Gastroesophageal sphincter (tissue), 4 donors: ENCODE measurements at regions not wholly inside any gene's neighbourhood (a gene's known extent, or its start where the extent isn't known, plus 50 kb on each side); places are given as distances from the start of the nearest gene placed in this dataset.

Experiments
- ATAC-seq: fragments of 150-250 bp; one replicate; pipeline ENCODE4 v1.9.1; 2016; ENCODE audit warnings: mild to moderate bottlenecking, moderate library complexity
- H3K27ac ChIP-seq, 4 donors: fragments of 200-600 bp; sonication (generic) in 3 of 4; 1 replicate in 3 of 4; 2 replicates in 1 of 4; pipeline ENCODE4 v1.5.1; 2016 to 2019
- H3K27me3 ChIP-seq: fragments of 200-600 bp; sonication (generic); one replicate; pipeline ENCODE4 v1.5.1; 2019
- H3K36me3 ChIP-seq, 2 donors: fragments of 200-600 bp; sonication (generic); one replicate each; pipeline ENCODE4 v1.5.1; 2019; ENCODE audit warnings: control low read depth in 1 of 2
- H3K4me1 ChIP-seq, 3 donors: fragments of 200-600 bp; sonication (generic); 1 replicate in 2 of 3; 2 replicates in 1 of 3; pipeline ENCODE4 v1.5.1; 2016 to 2019; ENCODE audit warnings: control low read depth in 2 of 3
- H3K4me3 ChIP-seq, 2 donors: fragments of 200-600 bp; sonication (generic); one replicate each; pipeline ENCODE4 v1.5.1; 2019; ENCODE audit warnings: mild to moderate bottlenecking in 1 of 2, moderate library complexity in 1 of 2
- H3K9me3 ChIP-seq, 3 donors: fragments of 200-600 bp; sonication (generic); one replicate each; pipeline ENCODE4 v1.5.1; 2017 to 2019; ENCODE audit warnings: control low read depth in 2 of 3
- EP300 ChIP-seq: sonication (generic); formaldehyde crosslinking; IDR thresholded peaks from one replicate; pipeline ENCODE4 v1.6.1; 2017; ENCODE audit warnings: antibody characterized with exemption, mild to moderate bottlenecking
- POLR2A ChIP-seq, 2 donors: fragments of 450-650 bp; IDR thresholded peaks; one replicate each; pipeline ENCODE4 v1.6.1; 2017; ENCODE audit warnings: antibody characterized with exemption in 2 of 2, mild to moderate bottlenecking in 2 of 2, moderate library complexity in 1 of 2
- POLR2AphosphoS5 ChIP-seq: sonication (generic); formaldehyde crosslinking; IDR thresholded peaks from one replicate; pipeline ENCODE4 v1.6.1; 2017; ENCODE audit warnings: antibody characterized with exemption
- WGBS, 2 donors: methylation state at CpG; one replicate each; pipeline ENCODE4 v1.1.5; 2018; ENCODE audit warnings: low coverage in 1 of 2; 5-methylcytosine and 5-hydroxymethylcytosine counted together
- TF ChIP-seq, protein P1 (sequence below), 4 experiments: fragments of 200-600 bp in 2 of 4; fragments of 450-650 bp in 2 of 4; sonication (generic) in 1 of 4; IDR thresholded peaks; one replicate each; pipeline ENCODE4 v1.5.1; 2017 to 2019; ENCODE audit warnings: antibody characterized with exemption in 4 of 4, mild to moderate bottlenecking in 2 of 4, moderate library complexity in 2 of 4

GRCh38 chr4:12534684-12535083, 949.5 kb downstream of the RAB28 start:
- Histone ChIP-seq H3K27ac (no peak overlapping the region), H3K4me1 (no peaks in the 10 kb centered on the region), H3K36me3 (no peaks in the 10 kb centered on the region), H3K4me3 (no peak overlapping the region), H3K9me3 (no peaks in the 10 kb centered on the region), H3K27me3 (no peaks in the 10 kb centered on the region)
- no peak for ATAC-seq
- WGBS, 2 donors: 80 to 89% methylated on average over 1 of the region's 1 CpG
- no peak for TF ChIP-seq EP300
- TF ChIP-seq, protein P1, sequence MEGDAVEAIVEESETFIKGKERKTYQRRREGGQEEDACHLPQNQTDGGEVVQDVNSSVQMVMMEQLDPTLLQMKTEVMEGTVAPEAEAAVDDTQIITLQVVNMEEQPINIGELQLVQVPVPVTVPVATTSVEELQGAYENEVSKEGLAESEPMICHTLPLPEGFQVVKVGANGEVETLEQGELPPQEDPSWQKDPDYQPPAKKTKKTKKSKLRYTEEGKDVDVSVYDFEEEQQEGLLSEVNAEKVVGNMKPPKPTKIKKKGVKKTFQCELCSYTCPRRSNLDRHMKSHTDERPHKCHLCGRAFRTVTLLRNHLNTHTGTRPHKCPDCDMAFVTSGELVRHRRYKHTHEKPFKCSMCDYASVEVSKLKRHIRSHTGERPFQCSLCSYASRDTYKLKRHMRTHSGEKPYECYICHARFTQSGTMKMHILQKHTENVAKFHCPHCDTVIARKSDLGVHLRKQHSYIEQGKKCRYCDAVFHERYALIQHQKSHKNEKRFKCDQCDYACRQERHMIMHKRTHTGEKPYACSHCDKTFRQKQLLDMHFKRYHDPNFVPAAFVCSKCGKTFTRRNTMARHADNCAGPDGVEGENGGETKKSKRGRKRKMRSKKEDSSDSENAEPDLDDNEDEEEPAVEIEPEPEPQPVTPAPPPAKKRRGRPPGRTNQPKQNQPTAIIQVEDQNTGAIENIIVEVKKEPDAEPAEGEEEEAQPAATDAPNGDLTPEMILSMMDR (IDR thresholded peaks at IDR 0.05): no peak
- no peak for TF ChIP-seq POLR2AphosphoS5
- TF ChIP-seq POLR2A (IDR thresholded peaks at IDR 0.05): no peak

DNA sequence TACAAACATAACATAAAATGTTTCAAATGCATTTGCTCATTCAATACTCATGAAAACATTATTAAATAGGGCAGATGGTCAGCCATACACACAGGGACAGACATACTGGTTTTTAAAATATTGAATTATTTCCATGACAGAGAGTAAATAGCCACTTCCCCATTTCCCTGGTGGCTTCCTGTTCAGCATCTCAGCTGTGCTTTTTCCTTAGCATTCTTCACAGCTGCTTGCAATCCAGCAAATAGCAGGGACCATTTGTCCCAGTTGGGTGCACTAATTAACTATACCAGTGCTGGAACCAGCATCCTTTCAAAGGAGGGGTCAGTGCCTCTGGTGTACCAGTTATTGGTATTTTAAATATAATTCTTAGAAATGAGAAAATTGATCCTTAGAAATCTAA, 964.7 kb downstream of the RAB28 start:
- H3K36me3 ChIP-seq: no peaks in the 10 kb centered on the region
- H3K27me3 ChIP-seq: no peaks in the 10 kb centered on the region
- no peak overlapping the region for H3K27ac ChIP-seq
- TF ChIP-seq POLR2A (IDR thresholded peaks at IDR 0.05) (no peak), POLR2AphosphoS5 (no peak), EP300 (no peak)
- TF ChIP-seq, protein P1 (IDR thresholded peaks at IDR 0.05): no peak
- no peak overlapping the region for H3K4me3 ChIP-seq
- H3K9me3 ChIP-seq: peaks cover 0 to 10% (median 0%) of the 10 kb centered on the region in 3 donors
- H3K4me1 ChIP-seq: no peaks in the 10 kb centered on the region
- ATAC-seq: no peak

DNA sequence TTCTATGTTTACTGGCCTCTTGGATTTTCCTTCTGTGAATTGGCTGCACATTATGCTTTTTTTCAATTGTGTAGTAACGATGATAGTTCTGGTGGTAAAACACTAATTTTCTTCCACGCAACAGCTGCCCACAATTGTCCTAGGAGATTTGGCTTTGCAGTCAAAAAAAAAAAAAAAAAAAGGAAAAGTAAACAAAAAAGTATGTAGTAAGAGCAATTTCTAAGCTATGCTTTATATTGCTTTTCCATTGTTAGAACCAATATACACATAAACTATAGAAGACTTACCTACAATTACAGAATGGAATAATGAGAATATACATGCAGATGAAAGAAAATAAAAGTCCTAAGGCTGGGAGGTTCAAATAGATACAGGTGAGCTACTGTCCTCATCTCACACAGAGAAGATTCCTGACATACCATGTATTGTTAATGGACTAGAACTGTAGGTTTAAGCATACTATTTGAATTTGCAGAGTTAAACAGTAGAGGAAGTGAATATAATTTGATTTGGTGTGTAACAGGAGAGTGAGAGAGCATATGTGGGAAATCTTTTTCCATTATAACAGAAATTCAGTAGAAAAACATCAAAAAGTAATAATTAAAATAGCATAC, 976.2 kb downstream of the RAB28 start:
- no peaks in the 10 kb centered on the region for H3K36me3 ChIP-seq
- WGBS, 2 donors: 88 to 100% methylated on average over 1 to 2 of the region's 2 CpGs

DNA sequence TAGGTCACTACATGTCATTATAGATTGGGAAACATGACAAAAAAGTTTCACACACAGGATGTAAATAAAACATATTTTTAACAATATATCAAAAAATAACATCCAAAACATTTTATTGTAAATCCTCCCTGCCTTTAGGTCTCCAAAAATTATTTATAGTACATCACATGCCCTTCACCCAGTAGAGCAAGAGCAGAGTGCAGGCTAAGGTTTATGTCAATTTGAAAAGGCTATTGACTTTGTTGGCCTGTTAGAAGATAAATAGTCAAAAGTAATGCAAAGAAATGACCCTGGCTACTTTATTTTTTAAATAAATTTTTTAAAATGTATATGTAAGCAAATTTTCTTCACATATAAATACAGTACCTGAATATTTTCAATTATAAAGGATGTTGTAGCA, 983.7 kb downstream of the RAB28 start:
- Histone ChIP-seq H3K4me1 (no peaks in the 10 kb centered on the region), H3K27ac (no peak overlapping the region), H3K36me3 (no peaks in the 10 kb centered on the region), H3K4me3 (no peak overlapping the region), H3K9me3 (no peaks in the 10 kb centered on the region), H3K27me3 (no peaks in the 10 kb centered on the region)
- TF ChIP-seq, protein P1 (IDR thresholded peaks at IDR 0.05): no peak
- no peak for TF ChIP-seq POLR2A (IDR thresholded peaks at IDR 0.05)
- TF ChIP-seq POLR2AphosphoS5: no peak
- no peak for TF ChIP-seq EP300
- ATAC-seq: no peak

More for the DNA sequence above, 976.2 kb downstream of the RAB28 start:
- Histone ChIP-seq H3K4me3 (no peak overlapping the region), H3K27ac (no peak overlapping the region), H3K9me3 (no peaks in the 10 kb centered on the region), H3K4me1 (no peaks in the 10 kb centered on the region), H3K27me3 (no peaks in the 10 kb centered on the region)
- TF ChIP-seq EP300 (no peak), POLR2AphosphoS5 (no peak), POLR2A (IDR thresholded peaks at IDR 0.05) (no peak)
- TF ChIP-seq, protein P1 (IDR thresholded peaks at IDR 0.05): no peak
- ATAC-seq: no peak

- WGBS, 2 donors: 65 to 73% methylated on average over 2 of the region's 2 CpGs
- Histone ChIP-seq H3K36me3 (no peaks in the 10 kb centered on the region), H3K9me3 (no peaks in the 10 kb centered on the region), H3K4me3 (no peak overlapping the region), H3K27ac (no peak overlapping the region), H3K4me1 (no peaks in the 10 kb centered on the region), H3K27me3 (no peaks in the 10 kb centered on the region)
- ATAC-seq: no peak
- TF ChIP-seq EP300: no peak
- TF ChIP-seq, protein P1 (IDR thresholded peaks at IDR 0.05): no peak
- no peak for TF ChIP-seq POLR2AphosphoS5
- TF ChIP-seq POLR2A (IDR thresholded peaks at IDR 0.05): no peak
These were observed 984.4 kb downstream of the RAB28 start for GRCh38 chr4:12499693-12500092.
